Brain microvascular endothelial cell (primary cell): ENCODE measurements at regions not wholly inside any gene's neighbourhood (a gene's known extent, or its start where the extent isn't known, plus 50 kb on each side); places are given as distances from the start of the nearest gene placed in this dataset.
A peak's percentile ranks its signal among the peaks of the same experiment; 100 is the strongest.

Source experiments
- DNase-seq: peaks from one replicate; pipeline ENCODE4 v3.0.0-alpha.2; 2020
- H3K27ac ChIP-seq: fragments of 250-450 bp; sonication (Bioruptor Pico); 2 replicates; pipeline ENCODE4 v1.5.1; 2020; ENCODE audit warnings: mild to moderate bottlenecking, moderate library complexity
- H3K27me3 ChIP-seq: fragments of 250-450 bp; sonication (Bioruptor Pico); replicated peaks from 2 replicates; pipeline ENCODE4 v1.5.1; 2020; ENCODE audit warnings: mild to moderate bottlenecking
- H3K36me3 ChIP-seq: fragments of 250-450 bp; sonication (Bioruptor Pico); replicated peaks from 2 replicates; pipeline ENCODE4 v1.5.1; 2020; ENCODE audit warnings: mild to moderate bottlenecking
- H3K4me3 ChIP-seq: 2 replicates; pipeline ENCODE4 v1.5.1; 2011; ENCODE audit warnings: low read depth, mild to moderate bottlenecking, control low read depth, low read length, moderate library complexity
- in situ Hi-C: cut with HindIII; loops from 2 replicates; pipeline ENCODE4 v1.10.0; 2017; ENCODE audit warnings: low sequenced_read_pairs, low pct_ligation_motif_present
- TF ChIP-seq, protein P1 (sequence below): IDR thresholded peaks from 2 replicates; pipeline ENCODE4 v1.5.1; 2011; ENCODE audit warnings: low read depth, mild to moderate bottlenecking, moderate library complexity, low read length, control low read depth, inconsistent platforms; ENCODE audit errors: missing control alignments

DNA sequence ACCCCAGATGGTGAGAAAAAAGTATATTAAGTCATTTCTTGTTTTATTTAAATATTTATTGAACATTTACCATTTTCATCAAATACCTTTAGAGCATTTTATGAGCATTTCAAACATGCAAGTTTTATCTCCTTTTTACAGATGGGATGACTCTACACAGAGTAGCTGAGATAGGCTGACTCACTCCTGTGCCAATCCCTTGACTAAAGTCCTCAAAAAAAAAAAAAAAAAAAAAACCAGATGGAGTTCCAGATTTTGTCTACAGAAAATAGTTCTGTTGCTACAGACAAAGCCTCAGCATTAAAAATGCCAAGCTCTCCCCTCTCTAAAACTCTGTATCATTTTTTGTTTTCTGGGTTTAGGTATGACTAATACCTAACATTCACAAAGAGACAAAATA lies 303.0 kb upstream of the PLD5 start:
- Histone ChIP-seq H3K27me3 (no peaks in the 10 kb centered on the region), H3K27ac (peak overlapping the region; percentile 69), H3K4me3 (no peak overlapping the region), H3K36me3 (no peaks in the 10 kb centered on the region)
- in situ Hi-C loops: no loop called here
- DNase-seq: no peak
- TF ChIP-seq, protein P1, sequence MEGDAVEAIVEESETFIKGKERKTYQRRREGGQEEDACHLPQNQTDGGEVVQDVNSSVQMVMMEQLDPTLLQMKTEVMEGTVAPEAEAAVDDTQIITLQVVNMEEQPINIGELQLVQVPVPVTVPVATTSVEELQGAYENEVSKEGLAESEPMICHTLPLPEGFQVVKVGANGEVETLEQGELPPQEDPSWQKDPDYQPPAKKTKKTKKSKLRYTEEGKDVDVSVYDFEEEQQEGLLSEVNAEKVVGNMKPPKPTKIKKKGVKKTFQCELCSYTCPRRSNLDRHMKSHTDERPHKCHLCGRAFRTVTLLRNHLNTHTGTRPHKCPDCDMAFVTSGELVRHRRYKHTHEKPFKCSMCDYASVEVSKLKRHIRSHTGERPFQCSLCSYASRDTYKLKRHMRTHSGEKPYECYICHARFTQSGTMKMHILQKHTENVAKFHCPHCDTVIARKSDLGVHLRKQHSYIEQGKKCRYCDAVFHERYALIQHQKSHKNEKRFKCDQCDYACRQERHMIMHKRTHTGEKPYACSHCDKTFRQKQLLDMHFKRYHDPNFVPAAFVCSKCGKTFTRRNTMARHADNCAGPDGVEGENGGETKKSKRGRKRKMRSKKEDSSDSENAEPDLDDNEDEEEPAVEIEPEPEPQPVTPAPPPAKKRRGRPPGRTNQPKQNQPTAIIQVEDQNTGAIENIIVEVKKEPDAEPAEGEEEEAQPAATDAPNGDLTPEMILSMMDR: no peak

DNA sequence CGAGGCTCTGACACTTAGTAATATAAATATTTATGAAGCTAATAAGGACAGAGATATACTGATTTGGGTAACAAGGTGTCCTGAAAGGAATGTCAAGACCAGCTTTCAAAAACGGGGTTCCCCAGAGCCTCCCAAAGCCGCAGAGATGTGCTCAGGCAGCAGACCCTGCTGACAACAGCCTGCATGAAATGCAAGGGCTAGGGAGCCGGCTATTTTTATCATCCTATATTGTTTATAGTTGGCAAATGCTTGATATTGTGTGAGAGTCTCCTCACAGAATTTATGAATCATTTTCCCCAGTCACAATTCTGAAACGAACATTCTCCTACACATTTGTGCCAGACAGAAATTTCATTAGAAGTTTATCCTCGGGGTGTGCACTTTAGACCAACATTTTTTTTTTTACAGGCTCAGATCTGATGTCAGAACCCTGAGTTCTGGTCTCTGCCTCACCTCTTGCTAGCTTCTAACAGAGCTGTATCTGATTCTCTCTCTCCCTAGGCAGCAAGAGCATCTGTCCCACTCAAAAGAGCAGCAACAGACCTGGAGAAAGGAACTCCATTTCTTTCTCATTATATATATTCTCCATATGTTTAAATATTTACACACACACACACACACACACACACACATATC lies 302.3 kb upstream of the PLD5 start:
- in situ Hi-C loops: no loop called here
- peak; percentile 24 for DNase-seq
- H3K27me3 ChIP-seq: no peaks in the 10 kb centered on the region
- TF ChIP-seq, protein P1: no peak
- H3K36me3 ChIP-seq: no peaks in the 10 kb centered on the region
- peak overlapping the region; percentile 69 for H3K27ac ChIP-seq
- no peak overlapping the region for H3K4me3 ChIP-seq

DNA sequence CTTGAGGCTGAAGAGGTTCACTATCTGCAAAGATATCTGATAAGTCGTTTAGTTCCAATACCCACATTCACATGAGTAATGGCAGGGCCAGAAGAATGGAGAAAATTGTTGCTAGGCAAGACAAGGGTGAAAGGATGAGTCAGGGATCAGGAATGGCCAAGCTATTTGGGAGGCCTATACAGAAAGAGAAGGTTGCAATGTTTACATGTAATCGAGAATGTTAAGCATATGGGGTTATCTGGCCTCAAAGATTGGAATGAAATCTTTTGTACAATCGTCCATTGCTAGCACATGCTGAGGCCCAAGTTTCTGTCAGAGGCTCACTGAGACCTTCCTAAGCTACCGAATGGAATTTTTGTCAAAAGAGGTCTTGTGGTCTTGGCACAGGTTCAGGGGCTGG lies 299.9 kb upstream of the PLD5 start:
- Histone ChIP-seq H3K27me3 (no peaks in the 10 kb centered on the region), H3K27ac (peak overlapping the region; percentile 11), H3K36me3 (no peaks in the 10 kb centered on the region), H3K4me3 (no peak overlapping the region)
- peak; percentile 65 for DNase-seq
- in situ Hi-C loops: no loop called here
- TF ChIP-seq, protein P1: no peak

DNA sequence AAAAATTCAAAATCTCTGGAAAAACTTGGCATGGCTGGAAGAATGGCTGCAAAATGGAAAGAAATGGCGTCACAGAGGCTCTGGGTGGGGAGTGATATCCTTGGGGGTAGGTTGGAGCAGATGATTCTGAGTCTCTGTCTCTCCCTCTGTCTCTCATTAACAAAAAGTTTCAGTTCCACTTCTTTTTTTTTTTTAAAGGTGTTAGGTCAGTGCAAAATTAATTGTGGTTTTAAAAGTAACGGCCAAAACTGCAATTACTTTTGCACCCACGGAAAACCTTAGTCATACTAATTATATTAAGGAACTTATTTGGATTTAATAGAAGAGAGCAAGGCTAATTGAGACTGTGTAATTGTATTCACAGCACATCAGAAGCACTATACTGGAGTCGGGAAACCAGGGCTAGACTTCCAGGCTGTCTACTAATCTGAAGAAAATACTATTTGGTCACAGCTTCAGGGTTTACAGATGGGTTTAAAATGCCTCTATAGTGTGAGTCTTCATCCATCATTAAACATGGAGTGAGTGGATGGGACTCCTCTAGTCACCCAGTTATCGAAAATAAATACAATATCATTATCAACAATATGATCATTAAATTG lies 289.1 kb upstream of the PLD5 start:
- H3K4me3 ChIP-seq: no peak overlapping the region
- H3K36me3 ChIP-seq: no peaks in the 10 kb centered on the region
- in situ Hi-C loops: no loop called here
- no peaks in the 10 kb centered on the region for H3K27me3 ChIP-seq
- TF ChIP-seq, protein P1: no peak
- no peak overlapping the region for H3K27ac ChIP-seq
- DNase-seq: no peak

DNA sequence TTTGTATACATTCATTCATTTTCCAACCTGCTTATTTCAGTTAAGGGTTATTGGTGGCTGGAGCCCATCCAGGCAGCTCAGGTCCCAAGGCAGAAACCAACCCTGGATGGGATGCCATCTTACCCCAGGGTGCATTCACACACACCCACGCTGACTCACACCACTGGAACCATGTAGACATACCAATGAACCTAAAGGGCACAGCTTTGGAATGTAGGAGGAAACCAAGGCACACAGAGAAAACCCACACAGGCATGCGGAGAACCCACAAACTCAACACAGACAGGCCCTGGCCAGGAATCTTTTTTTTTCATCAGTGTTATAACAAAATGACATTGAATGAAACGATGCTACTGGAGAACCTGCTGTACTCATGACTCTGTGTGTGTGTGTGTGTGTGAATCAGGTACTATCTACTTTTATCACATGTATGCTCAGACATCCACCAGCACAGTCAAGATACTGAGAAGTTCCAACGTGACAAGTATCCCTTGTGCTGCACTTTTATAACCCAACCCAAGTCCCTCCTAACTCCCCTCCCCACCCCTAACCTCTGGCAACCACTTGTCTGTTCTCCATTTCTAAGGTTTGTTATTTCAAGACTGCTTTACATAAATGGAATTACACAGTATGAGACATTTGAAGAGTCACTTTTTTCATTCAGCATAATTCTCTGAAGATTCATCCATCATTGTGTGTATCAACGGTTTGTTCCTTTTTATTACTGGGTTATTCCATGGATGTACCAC lies 286.8 kb upstream of the PLD5 start:
- peak; percentile 59 for DNase-seq
- no peaks in the 10 kb centered on the region for H3K27me3 ChIP-seq
- no peak overlapping the region for H3K4me3 ChIP-seq
- no peak overlapping the region for H3K27ac ChIP-seq
- no peaks in the 10 kb centered on the region for H3K36me3 ChIP-seq
- in situ Hi-C loops: no loop called here
- TF ChIP-seq, protein P1: no peak
